SIG-M5 (cell line): ENCODE measurements at regions not wholly inside any gene's neighbourhood (a gene's known extent, or its start where the extent isn't known, plus 50 kb on each side); places are given as distances from the start of the nearest gene placed in this dataset.
"Not testable (repeated sequence)": the region's sequence is repeated elsewhere in the genome, so short reads cannot be mapped to it uniquely, and the experiment has no call there.

Experiments
- DNase-seq: peaks from one replicate; lab custom pipeline; 2025; lab: John Stamatoyannopoulos, UW

DNA sequence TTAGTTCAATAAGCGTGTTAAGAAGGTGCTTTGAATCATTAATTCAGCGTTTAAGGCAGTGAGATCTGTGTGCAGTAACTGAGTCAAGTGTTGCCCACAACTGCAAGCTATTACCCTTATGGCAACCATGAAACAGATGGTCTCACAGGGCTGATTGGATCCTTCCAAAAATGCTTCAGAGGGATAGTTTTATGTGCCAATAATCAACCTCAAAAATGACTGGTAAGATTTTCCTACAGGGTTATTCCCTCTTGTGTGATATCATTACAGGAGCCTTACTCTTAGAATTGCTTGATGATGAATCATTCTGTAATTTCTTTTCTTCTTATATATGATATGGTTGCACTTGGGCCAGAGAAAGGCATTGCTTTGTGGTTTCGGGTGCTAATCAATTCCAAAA is 1299.2 kb upstream of the ATXN8OS start:
- no peak for DNase-seq

DNA sequence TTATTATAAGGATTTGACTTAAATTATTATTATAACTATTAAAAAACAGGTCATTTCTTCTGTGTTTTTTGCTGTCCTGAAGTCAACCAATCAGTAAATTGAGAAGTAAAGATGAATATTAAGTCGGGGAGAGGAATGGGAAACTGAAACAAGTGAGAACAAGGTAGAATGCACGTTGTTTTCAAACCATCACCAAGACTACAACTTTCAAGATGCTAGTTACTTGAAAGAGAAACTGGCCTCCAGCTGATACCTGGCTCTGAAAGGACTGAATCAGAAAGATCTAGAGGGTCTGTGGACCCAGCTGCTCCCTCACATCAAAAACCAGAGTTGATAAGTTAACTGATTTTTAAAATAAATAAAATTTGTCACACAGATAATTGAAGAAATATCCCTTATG is 1301.5 kb upstream of the ATXN8OS start:
- DNase-seq = no peak

DNA sequence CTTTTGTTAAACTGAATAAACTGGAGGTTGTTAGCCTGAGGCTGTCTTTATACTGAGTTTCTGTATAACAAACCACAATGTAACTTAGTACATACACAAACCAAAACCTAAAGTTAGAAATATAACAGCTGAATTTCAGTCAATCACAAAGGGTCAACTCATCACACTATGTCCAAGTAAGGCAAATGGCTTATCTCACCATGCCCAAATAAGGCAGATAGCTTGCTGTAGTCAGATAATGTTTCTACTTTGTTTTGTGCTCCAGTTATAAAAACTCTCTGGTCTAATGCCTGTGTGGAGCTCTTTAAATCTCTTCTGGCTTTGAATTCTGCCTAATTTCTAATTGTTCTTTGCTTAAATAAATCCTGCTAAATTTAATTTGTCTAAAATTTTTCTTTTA is 1323.4 kb upstream of the ATXN8OS start:
- no peak for DNase-seq

DNA sequence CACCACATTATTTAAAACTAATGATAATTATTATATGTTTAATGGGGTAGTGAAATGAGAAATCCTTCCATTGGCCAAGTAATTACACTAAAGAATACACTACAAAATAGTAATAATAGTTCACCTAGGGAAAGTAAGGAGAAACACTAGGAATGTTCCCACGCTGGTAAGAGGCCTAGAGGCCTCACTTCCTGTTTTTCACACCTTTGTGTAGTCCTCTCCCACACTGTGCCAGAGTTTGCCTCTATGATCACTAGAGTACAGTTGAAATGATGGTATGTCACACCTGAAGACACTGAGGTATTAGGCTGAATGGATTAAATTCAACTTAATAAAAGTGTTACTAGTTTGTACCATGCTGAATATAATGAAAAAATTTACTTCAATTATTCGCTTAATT is 1348.0 kb upstream of the ATXN8OS start:
- DNase-seq = no peak

DNA sequence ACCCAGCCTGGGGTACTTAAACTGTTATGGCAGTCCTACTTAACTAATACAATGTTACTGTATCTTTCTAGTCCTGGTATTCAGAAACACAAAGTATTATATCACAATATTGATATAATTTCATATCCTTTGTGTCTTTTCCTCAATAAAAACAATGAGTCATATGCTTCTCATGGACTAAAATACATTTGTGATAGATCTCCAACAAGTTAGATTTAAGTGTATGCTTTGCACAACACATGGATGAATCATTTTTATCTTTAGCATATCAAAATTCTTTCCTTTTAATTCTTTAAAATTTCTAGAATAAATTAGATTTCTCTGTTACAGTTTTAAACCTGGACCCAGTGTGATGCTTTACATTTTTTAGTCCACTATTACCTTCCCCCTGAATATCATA is 1357.8 kb upstream of the ATXN8OS start:
- DNase-seq = no peak

DNA sequence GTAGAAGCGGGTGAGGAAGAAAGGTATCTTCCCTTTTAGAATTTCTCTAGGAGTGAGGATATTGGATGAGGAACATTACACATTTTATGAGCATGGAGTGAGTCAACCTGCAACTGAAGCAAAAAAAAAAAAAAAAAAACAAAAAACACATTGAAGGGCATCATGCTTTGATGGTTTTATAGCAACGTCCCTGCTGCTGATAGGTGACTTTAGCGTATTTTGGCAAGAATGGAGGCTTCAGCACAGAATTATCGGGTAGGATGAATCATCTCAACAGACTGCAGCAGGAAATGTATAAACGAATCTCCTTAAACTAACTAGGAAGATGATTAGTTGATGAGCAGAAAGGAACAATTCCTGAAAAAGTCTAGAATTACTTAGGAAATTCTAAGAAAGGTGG is 1359.6 kb upstream of the ATXN8OS start:
- DNase-seq = no peak

DNA sequence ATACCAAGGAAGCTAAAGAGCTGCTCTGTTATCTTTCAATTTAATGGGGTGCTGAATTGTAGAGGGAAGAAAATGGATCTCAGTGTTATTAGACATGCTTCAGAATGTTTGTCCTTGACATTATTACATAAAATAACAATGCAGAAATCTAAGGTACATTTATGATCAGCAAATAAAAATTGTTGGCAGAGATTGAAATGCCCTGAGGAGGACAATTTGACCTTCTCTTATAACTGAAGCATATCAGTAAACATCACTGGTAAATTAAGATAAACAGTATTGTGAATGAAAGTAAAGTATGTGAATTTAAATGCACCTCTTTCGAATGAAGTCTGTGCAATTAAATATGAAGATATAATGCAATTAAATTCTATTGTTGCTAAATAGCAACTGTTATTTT is 1362.1 kb upstream of the ATXN8OS start:
- DNase-seq = no peak

DNA sequence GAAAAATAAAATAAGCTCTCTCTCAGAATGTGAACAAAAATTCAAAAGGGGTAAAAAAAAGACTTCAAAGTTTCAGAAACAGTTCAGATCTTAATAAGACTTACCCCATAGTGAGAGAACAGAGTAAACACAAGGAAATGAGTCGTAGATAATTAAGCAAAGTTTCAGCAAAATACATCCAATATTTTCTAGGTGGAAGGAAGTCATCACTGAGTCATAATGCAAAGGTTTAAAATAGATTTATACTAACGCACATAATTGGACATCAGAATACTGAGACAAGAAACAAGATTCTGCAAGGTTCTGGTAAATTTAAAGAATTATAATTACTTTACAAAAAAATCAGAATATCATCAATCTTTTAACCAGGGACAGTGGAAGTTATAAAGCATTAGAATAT is 1370.7 kb upstream of the ATXN8OS start:
- DNase-seq = no peak

DNA sequence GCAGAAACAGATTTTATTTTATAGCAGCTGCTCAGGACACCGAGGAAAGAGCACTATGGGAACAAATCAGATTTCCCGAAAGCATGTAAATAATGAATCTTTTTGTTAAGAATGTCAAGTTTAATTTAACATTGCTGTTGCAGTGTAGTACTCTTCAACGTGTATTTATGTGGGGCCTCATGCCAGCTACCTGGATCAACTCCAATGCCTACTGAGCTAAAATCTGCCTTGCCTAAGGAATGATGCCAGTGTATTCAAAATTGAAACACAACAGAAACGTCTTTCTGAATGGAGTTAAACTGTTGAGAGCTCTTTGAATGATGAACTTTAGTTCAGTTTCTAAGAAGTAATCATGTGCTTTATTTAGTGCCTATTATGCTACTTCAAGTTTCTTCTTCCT is 1379.8 kb upstream of the ATXN8OS start:
- no peak for DNase-seq

DNA sequence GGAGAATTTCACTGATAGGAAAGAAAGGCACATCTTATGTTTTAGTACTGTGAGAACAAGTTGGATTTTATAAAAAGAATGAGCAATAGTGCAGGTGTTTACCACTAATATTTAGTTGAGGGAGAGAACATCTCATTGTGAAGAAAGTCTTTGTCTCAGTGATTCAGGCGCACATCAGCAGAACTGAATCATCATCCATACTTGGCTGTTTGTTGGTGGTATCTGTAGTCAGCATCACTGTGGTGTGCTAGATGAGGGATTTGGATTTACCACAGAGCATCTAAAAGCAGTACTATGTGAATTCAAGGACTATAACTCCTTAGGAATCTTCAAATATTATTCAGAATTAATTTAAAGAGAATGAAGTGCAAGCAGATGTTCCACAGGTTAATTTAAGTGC is 1380.5 kb upstream of the ATXN8OS start:
- DNase-seq = no peak

DNA sequence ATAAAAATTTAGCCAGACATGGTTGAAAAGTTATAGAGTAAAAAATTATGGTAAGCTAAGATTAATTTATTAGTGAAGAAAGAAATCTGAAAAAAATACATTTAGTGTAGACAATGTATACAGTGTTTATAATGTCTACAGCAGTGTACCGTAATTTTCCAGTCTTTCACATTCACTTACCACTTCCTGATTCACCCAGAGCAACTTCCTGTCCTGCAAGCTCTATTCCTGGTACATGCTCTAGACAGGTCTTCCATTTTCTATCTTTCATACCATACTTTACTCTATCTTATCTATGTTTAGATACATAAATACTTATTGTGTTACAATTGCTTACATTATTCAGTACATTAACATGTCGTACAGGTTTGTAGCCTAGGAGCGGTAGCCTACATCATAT is 1387.8 kb upstream of the ATXN8OS start:
- DNase-seq = no peak

DNA sequence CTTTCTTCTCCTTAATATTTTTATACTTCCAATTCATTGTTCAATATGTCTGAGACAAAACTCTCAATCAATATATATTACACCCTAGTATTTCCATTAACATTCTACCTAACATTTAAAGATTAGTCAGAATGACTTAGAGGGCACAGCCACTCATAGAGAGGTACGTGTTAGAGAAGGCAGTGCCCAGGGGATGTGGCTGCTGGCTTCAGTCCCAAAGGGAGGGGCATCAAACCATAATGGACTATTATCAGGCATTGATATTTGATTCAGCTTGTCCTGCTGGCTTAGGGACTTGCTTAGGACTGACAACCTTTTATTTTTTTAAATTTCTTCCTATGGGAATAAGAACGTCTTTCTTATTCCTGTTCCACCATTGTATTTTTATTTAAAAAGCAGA is 1392.0 kb upstream of the ATXN8OS start:
- no peak for DNase-seq

DNA sequence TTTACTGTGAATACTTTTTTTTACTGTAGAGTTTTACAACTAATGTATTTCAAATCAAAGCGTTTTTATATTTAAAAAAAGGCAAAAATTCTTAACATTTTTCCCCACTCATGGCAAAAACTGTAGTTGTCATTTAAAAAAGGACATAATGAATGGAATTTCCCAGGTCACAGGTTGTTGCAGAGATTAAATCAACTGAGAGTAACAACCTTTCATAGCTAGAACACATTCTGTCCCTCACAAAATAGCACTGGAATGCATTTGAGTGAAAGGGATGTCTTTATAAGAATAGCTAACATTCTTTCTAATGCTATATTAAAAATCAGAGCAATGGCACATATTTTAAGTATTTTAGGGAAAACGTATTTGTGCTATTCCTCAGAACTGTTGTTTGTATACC is 1393.3 kb upstream of the ATXN8OS start:
- no peak for DNase-seq

DNA sequence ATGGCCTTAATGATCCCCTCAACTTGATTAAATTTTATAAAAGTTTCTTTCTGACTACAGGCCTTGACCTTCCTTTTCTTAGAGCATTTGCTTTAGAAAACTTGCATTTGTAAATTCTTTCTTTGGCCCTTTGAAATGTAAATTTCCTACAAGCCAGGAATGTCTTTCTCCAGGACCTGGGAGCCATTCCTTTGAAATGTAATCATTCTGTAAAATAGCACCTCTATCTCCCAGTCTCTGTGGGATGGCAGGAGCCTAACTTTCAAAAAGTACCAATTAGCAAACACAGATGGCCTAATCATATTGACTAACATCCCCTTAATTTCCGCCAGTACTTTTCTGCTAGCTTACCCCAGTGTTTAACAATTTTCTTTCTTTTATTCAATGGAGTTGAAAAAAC is 1394.2 kb upstream of the ATXN8OS start:
- no peak for DNase-seq

DNA sequence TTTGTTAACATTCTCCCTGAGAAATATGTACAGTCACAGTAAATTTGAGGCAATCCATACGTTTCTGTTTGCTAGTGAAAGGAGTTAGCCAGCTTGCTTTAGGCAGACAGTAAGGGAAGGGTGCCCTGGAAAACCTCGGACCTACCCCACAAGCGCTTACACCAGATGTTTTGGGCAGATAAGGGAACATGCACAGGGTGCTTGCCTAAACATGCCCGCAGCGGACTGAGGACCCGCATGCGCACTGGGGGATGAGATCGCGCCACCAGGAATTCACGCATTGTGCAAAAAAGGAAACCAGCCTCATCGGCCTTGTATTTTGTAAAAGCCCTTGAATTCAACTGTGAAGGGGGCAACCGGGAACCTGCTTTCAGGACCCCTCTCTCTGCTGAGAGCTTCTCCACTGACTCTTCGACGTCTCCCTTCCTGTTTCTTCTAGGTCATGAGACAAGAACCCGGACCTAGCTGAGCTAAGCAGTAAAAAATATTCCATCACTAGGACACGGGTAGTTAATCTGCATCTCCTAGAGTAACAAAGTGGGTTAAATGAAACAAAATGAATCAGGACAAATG is 1399.2 kb upstream of the ATXN8OS start:
- DNase-seq = no peak

DNA sequence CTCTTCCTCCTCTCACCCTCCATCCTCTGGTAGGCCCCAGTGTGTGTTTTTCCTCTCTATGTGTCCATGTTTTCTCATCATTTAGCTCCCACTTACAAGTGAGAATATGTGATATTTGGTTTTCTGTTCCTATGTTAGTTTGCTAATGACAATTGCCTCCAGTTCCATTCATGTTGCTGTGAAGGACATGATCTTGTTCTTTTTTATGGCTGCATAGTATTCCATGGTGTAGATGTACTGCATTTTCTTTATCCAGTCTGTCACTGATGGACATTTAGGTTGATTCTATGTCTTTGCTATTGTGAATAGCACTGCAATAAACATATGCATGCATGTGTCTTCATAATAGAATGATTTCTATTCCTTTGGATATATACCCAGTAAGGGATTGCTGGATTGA is 1401.6 kb upstream of the ATXN8OS start:
- not testable (repeated sequence) for DNase-seq

DNA sequence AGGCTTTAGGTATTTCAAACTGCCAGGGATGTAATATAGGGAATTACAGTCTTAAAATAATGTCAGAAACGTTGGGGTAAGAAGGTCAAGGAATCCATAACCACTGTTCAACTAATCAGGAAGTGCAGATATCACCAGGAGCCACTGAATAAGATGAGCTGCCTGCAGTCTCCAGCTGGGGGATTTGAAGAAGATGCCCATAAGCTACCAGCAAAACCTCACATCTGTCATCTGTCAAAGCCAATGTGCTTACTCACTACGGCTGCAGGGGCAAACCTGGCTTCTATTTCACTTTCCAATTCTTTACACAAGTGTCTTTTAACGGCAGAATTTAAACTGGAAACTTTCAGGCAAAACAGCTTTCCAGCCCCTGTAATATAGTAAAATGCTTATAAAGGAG is 1410.1 kb upstream of the ATXN8OS start:
- no peak for DNase-seq

DNA sequence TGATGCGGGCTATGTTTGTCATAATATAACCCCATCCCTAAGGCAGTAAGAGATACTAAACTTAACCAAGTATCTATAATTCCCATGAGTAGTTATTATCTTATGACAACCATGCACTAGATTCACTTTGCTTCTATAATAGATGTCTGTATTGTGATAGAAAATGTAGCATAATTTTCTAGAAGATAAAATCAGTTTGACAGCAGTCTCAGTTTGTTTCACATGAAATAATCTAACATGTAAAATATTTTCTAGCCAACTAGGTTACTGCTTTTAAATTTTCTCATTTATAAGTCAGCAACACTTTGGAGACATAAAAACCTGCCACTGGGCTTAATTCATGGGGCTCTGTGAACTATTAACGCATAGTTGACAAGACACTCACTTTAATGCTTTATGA is 1410.7 kb upstream of the ATXN8OS start:
- DNase-seq = no peak

DNA sequence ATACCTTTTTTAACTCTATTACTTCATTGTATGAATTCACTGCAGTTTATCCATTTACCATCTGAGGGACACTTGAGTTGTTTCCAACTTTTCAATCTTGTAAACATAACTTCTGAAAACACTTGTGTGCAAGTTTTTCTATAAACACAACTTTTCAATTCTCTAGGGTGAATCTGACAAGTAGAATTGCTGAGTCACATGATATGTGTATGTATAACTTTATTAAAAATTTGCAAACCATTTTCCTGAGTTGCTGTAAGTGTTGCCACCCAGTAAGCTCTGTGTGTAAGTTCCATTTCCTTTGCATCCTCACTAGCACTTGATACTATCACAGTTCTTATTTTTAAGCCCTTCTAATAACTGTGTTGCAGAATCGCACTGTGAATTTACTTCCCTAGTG is 1415.6 kb upstream of the ATXN8OS start:
- DNase-seq = no peak

DNA sequence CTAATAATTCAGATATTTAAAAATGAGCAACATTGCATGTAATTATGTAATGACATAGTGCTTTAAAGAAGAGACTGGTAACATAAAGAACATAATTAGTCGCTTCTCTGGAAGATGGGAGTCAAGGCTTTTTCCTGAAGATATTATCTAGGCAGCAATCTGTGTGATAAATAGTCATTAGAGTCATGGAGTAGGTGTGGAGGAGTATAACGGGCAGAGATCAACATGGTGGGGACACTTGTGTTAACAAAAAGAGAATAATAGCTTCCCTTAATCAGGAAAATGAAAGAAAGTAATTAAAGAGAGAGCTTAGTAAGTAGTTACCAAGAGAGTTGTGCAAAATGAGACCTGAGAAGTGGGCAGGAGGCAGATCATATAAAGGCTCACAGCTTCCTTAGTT is 1417.1 kb upstream of the ATXN8OS start:
- no peak for DNase-seq

DNA sequence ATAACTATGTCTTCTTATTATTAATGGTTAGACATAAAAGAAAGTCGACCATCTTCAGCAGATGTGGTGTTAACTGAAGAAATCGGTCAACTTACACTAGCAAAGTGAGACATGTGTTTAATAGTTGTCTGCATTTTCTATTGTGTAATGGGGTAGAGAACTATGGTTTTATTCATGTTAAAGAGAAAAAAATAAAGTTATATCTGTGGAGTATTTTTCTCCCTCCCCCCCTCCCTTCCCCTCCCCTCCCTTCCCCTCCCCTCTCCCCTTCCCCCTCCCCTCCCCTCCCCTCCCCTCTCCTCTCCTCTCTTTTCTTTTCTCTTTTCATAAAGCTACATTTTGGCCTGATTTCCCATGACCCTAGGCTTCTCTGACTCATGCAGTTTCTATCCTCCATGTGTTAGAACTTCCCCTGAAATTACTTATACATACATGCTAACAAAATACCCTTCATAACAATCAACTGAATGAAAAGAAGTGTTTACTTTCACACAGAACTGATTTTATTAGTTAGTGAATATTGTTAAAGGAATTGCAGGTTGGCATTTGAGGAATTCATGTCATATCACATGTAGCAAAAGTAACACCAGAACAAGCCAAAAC is 1431.0 kb upstream of the ATXN8OS start:
- no peak for DNase-seq

DNA sequence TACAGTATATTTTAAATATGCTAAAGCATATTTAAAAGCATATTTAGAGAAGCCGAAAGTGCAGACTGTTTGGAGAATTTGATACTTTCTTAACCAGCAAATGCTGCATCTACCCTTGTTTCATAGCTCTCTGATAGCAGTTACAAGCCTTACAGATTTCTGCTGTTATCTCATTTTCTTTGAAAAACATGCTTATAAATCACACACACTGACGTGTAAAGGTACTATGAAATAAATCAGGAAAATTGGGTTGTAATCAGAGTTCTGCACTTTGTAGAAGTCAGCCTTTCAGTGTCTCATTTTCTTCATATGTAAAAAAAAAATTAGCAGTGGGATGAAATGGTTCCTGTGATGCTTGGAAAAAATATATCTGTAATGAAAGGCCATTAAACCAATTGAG is 1432.4 kb upstream of the ATXN8OS start:
- no peak for DNase-seq

DNA sequence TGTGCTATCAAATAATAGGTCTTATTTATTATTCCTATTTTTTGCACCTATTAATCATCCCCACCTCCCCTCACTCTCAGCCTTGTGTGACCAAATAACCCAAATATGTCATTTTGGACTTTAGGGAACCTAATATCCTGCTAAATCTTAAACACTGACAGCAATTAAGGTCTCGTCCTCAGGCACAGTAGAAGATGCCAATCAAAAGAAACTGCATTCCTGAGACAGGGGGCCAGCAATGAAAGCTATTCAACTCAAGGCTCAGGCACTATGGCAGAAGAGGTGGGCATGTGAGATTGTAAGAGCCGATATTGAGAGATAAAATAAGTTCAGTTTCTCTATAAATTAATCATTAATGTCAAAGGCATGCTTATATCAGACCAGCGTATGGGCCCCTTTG is 1437.7 kb upstream of the PCDH9 start:
- DNase-seq = no peak

DNA sequence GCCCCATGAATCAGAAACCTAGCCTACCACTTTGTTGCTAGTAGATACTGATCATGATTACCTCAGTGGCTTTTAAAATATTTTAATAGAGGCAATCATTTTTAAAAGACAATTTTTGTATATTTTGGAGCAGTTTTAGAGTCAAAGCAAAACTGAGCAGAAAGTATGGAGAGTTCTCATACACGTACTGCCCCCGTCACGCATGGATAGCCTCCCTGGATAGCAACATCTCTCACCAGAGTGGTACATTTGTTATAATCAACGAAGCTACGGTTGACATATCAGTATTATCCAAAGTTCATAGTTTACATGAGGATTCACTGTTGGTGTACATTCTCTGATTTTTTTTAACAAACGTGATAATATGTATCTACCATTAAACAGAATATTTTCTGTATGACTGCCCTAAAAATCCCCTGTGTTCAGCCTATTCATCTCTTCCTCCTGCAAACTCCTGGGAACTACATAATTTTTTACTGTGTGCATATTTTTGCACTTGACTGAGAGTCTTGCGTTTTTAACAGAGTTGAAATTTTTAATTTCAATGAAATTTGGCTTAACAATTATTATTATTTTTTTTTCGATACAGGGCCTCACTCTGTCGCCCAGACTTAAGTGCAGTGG is 1436.8 kb upstream of the PCDH9 start:
- no peak for DNase-seq
